Hematopoietic multipotent progenitor cell treated with erythropoietin and hydrocortisone succinate and interleukin-3 and kit ligand, for 4 days (in vitro differentiated cells): ENCODE measurements at regions not wholly inside any gene's neighbourhood (a gene's known extent, or its start where the extent isn't known, plus 50 kb on each side); places are given as distances from the start of the nearest gene placed in this dataset.
A peak's percentile ranks its signal among the peaks of the same experiment; 100 is the strongest.
"Not testable (repeated sequence)": the region's sequence is repeated elsewhere in the genome, so short reads cannot be mapped to it uniquely, and the experiment has no call there.

Source experiments
- DNase-seq: peaks from one replicate; pipeline ENCODE4 v3.0.0-alpha.2; 2015

GRCh38 chr13:68009546-68009945 is 779.4 kb upstream of the PCDH9 start:
- DNase-seq = no peak

GRCh38 chr13:68007576-68007975 is 777.4 kb upstream of the PCDH9 start:
- no peak for DNase-seq

DNA sequence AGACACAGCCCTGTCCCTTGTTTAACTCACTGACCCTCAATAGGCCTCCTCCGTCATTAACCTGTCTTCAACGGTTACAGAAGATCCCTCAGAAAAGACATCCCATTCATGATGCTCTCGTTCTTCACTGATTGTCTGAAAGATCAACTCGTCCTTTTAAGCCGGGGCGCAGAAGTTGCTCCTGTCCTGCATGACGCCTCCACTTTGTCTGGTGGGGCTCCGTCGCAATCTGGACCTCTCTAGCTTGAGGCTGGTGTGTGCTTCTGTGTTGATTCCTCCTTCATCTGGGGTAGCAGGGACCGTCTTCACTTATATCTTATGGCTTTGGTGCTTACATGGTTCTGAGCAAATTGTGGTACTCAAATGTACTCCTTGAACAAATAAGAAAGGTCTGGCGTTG is 766.0 kb upstream of the PCDH9 start:
- no peak for DNase-seq

GRCh38 chr13:67990868-67991267 is 760.7 kb upstream of the PCDH9 start:
- DNase-seq = no peak

DNA sequence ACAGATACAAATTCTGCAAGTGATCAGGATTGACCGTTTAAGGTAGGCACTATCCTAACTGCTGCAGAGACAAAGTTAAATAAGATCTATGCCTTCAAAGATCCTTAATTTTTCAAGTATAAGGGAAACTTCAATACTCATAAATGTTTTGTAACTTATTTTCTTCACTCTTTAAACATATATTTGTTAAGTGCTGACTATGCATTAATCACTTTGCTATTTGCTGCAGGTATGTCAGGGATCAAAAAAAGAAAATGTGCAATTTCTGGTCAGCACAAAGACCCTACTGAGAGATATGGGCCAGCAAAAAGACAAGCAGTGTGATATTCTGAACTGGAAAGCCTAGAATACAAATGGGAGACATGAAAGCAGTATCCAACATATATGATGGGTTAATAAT is 756.1 kb upstream of the PCDH9 start:
- no peak for DNase-seq

GRCh38 chr13:67977066-67977465 is 746.9 kb upstream of the PCDH9 start:
- DNase-seq = no peak

DNA sequence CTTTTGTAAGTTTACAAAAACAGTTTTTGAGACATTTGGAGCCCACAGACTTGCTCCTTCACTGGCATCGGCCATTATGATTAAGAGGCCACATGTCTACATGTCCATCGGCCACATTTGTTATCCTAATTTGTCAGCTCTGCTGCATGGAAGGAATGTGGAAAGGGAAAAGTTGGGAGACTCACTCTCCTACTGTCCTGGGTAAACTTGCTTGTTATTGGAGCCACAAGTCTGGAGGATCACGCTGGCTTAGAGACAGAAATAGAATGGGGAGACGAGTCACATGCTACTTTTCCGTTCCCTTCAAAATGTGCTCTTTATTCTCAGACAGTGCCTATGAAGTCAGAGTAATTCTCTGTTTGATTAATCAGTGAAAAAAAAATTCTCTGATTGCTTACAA is 741.2 kb upstream of the PCDH9 start:
- no peak for DNase-seq

DNA sequence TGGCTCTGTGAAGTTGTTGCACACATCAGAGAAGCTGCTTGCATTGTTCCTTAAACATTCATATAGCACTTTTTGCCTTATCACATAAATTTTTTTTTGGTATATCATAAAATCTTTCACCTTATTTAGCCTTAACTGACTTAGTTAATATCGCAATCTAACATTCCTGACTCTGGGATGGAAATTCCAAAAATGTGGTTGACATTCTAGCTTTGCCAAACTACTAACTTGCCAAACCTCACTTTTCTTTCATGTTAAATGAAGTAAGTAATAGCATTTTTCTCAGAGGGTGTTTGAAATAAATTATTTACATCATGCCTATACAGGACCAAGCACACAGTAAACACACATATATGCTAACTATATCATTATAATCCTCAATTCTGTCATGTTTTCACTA is 736.9 kb upstream of the PCDH9 start:
- DNase-seq = no peak

DNA sequence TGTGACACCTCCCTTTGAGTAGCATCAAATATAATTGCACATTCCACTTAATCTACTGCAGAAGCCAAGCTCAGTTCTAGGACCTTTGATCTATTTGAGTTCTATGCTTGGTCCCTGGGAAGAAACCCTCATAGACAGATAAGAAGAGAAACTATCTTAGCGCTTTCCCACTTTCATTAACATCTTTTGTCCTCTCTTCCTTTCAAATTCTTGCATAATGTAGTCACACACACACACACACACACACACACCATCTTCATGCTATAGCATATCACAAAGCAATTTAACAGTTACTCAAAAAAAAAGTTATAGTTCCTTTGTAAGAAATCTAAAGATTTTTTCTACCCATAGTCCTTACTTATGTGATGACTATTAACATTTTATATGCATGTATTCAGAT is 735.9 kb upstream of the PCDH9 start:
- DNase-seq = no peak

DNA sequence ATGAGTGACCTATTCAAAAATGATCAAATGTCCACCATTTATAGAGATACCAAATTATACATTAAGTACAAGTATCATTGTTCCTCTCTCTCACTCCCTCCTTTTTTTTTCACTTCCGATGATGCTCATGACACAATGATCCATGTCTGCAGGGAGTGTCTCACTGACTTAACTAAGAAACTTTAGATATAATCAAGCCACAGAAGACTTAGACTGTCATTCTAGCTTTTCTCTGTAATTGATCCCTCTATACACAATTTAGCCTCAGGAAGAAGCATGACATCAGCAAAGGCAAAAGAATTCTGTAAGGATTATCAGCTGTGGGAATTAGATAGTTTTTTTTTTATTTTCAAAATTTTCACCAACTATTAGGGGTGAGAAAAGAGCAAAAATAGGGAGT is 734.9 kb upstream of the PCDH9 start:
- DNase-seq = no peak

DNA sequence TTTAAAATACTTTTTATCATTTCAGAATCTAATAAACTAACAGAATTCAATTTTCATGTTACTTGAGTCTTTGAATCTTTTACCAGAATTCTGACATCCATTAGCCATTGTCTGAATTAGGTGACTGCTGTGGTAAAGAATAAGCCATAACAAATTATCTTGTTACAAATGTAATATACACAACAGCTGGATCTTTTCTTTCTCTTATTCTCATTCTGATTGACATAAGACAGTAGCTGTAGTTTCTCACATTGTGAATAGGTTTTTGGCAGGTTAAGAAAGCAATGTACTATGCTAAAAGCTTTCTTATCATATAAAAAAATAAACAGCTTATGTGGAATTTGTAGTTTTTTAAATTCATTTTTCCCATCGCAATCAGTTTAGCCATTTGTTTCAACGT is 734.0 kb upstream of the PCDH9 start:
- DNase-seq = no peak

DNA sequence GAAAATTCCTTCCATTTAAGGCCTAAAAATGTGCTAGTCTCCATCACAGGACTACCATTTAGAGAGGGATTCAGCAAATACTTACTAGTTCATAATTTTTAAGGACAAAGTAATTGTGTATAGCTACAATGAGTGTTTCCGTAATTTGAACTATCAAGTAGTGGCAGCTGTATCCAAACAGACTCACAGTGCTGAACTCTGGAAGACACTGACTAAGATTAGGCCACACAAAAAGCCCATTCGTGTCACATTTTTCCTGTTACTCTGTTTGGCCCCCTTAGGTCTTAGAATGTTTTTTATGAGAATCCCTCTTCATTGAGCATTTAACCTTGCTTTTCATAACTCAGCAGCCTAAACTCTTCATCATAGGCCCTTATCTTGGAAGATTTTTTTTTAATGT is 731.2 kb upstream of the PCDH9 start:
- DNase-seq = no peak

GRCh38 chr13:67951431-67951830 is 721.3 kb upstream of the PCDH9 start:
- no peak for DNase-seq

- no peak for DNase-seq
Measured at GRCh38 chr13:67950603-67951002, 720.5 kb upstream of the PCDH9 start.

DNA sequence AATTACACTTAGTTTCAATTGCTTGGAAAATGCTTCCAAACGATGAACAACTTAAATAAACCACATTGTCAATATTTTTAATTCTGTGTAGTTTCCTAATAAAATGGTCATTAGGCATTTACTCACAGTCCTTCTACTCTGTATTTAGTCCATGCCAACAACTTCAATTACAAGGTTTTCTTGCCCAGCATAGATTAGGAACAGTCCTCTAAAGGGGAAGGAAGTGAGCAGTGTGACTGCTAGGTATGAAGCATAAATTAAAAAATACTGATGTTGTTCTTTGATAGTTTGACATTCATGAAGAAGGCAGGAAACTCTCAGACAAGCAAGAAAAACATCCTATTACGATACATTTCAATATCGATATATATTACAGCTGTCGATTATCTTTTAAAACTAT is 716.0 kb upstream of the PCDH9 start:
- DNase-seq = peak; percentile 38

GRCh38 chr13:67943116-67943515 is 713.0 kb upstream of the PCDH9 start:
- no peak for DNase-seq

DNA sequence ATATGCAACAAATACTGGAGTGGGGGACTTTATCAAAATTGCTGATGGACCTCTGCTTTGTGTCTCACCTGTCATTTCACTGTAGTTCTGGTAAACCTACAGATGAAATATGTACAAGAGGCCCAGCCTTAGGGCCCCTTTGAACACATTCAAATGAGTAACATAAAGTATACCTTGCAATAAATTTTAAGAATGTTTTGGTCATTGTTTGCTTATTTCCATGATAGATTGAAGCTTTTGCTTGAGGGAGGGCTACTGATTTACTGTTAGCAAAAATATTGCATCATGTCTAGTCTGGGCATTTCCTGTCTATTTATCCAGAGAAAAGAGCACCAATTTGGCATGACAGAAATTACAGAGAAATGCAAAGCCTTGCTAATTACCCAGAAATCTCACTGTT is 705.5 kb upstream of the PCDH9 start:
- DNase-seq = no peak

DNA sequence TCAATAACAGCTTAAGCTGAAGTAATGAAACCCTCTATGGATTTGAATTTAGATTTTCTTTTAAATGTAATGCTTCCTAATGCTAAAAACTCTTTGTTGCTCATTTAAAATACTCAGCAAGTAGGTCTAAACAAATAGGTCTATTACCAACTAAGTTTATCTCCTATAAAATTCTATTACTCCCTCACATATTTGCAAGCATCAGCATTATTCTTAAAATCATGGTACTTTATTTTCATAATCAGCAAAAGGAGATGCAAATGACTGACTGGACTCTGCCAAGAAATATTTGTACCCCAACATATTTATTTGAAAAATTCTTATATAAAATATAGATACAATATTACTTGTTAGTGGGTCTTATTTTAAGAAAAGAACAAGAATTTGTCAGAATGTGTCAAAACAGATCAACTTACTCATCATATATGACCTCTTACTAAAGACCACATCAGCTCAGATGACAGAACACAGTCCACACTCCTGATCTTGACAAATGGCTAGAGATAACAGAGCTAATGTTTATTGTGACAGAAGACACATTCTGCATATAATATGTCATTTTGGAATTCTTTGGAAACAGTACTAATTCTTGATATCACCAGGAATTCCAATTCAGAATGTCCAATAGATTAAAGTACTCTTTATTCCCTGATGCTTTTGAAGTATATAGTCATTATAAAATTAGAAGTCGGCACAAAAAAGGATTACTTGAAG is 704.6 kb upstream of the PCDH9 start:
- no peak for DNase-seq

DNA sequence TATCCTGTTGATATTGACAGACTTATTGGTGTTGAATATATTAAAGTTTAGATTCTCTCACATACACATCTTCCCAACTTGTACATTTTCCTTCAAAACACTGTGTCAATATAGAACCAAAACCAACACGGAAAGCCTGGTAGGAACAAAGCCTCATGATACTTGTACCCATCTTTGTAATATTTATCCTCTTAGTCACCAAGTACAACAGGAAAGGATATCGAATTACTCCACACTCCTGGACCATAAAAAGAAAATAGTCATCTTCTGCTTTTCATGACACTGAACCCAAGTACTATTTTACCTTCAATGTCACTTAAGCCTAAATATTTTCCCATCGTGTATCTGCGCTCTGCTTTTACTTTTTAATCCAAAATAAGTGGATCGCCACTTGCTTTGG is 702.9 kb upstream of the PCDH9 start:
- DNase-seq = no peak

GRCh38 chr13:67917291-67917987 is 687.3 kb upstream of the PCDH9 start:
- DNase-seq = no peak

- no peak for DNase-seq
Measured at GRCh38 chr13:67916650-67917049, 686.5 kb upstream of the PCDH9 start.

- DNase-seq = no peak
Measured at GRCh38 chr13:67914535-67914934, 684.4 kb upstream of the PCDH9 start.

DNA sequence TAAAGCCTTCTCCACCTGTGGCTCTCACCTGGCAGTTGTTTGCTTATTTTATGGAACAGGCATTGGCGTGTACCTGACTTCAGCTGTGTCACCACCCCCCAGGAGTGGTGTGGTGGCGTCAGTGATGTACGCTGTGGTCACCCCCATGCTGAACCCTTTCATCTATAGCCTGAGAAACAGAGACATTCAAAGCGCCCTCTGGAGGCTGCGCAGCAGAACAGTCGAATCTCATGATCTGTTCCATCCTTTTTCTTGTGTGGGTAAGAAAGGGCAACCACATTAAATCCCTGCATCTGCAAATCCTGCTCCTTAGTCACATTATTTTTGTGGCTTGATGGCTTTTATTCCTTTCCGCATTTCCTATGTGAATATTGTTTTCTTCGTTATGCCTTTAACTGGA is 672.8 kb upstream of the PCDH9 start:
- not testable (repeated sequence) for DNase-seq

- DNase-seq = no peak
Measured at GRCh38 chr13:67880916-67881315, 650.8 kb upstream of the PCDH9 start.

DNA sequence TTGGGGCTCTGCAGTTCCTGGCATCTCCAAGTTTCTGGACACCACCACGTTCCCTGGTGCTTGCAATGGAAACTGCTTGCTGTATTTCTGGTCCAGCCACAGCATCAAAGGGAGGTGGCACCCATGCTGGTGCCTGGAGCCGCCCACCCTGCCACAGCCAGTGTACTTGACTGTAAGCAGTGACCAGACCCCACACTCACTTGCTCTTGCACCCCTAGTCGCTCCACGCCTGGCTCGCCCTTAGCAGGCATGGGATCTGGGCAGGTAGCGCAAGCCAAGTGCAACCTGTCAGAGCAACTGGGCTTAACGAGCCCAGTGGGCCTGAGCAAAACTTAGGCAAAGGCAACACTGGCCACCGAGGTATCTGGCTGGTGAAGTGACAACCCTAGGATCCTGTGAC is 648.2 kb upstream of the PCDH9 start:
- no peak for DNase-seq
